ENCODE measurements at regions not wholly inside any gene's neighbourhood (a gene's known extent, or its start where the extent isn't known, plus 50 kb on each side); places are given as distances from the start of the nearest gene placed in this dataset.

DNA sequence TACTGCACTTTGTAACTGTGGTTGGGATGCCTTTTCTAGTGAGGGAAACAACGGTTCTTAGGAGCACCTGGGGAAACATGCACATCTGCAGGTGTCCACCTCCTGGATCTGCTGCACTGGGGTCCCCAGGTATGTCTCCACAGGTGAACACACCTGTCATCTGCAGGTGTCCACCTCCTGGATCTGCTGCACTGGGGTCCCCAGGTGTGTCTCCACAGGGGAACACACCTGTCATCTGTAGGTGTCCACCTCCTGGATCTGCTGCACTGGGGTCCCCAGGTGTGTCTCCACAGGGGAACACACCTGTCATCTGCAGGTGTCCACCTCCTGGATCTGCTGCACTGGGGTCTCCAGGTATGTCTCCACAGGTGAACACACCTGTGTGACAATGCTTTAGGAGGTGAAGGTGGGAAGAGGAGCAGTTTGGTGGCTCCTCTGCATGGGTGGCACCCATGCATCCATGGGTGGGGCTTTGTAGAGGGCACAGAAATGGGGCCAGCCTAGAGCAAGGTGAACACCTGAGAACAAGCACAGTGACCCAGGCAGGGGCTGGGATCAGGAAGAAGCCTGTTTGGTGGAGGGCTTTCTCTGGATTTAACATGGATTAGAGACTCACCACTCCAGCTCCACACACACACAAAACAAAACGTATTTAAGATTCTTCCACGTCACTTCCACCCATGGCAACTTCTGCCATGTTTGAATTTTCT lies 206.0 kb upstream of the CDH4 start:
- DNase-seq (ENCODE audit: low read depth in 2 of 2) = no peak

DNA sequence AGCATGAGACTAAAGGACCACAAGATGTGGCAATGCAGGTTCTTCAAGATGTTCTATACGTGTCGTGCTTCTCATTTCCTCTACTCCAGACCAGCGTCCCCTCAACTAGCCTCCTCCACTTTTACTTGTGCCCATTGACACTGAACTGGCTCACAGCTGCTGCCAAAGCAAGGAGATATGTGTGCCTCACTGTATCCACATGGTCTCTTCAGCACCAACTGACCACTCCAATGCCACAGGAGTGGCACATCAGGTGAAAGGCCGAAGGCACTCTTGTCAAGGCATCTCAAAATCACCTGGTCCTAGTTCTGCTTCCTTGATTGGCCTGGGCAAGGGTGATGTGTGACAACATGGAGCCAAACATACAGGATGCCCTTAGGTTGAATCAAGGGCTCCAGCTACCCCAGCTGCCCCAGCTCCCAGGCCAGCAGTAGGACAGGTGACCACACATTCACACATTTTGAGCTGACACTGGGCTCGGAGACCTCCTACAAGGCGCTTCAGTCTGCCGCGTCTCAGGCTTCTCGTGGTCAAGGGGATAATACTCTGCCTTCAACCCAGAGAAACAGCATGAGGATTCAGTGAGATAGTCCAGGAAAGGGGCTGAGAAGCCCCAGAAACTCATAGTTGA lies 205.2 kb upstream of the CDH4 start:
- no peak for DNase-seq (ENCODE audit: low read depth in 2 of 2)

DNA sequence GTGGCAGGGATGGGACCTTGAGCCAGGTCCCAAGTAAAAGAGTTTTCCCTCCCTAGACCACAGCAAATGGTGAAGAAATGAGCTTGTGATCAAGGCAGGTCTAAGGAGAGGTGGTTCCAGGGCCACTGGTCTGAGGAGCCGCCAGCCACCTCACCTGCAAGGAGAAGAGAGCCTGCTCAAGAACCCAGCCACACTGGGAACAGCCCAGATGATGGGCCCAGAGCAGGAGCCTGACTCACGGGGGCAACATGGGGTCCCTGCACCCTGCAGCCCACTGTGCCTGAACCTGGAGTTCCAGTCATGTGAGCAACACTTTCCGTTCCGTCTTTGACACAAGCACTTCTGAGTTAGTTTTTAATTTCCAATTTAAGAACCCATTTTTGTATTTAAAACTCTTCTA lies 204.5 kb upstream of the CDH4 start:
- DNase-seq (ENCODE audit: low read depth in 2 of 2) = no peak

DNA sequence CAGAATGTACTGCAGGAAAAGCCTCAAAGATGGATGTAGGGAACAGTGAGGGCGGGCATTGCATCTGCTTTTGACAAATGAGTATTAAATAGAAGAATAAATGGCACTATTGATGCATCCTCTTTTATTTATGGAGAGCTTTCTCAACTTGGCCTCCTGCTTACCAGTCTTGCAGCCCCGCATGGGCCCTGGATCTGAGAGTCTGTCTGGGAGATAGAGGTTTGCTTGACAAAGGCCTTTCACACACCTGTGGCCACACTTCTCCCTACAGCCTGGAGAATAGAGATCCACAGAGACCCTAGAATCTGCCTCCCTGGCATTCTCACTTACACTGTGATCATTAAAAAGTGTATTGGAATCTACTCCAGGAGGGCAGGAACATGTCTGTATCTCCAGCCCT lies 203.8 kb upstream of the CDH4 start:
- no peak for DNase-seq (ENCODE audit: low read depth in 2 of 2)

DNA sequence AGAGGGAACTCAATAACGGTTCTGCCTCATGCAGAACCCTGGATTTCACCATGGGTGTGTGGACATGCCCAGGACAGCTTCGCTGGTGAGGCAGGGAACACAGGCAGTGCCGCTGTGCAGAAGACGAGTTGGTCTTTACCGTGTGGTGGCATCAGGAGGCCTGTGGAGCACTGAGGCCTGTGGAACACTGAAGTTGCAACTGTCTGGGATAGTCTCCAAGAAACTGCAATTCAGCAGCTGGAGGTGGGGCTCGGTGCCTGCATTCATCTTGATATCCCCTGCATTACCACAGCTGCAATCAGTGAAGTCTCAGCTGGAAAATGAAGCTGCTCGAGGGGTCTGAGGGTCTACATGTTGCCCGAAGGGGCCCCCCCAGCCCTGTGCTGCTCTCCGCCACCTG lies 202.4 kb upstream of the CDH4 start:
- no peak for DNase-seq (ENCODE audit: low read depth in 2 of 2)

DNA sequence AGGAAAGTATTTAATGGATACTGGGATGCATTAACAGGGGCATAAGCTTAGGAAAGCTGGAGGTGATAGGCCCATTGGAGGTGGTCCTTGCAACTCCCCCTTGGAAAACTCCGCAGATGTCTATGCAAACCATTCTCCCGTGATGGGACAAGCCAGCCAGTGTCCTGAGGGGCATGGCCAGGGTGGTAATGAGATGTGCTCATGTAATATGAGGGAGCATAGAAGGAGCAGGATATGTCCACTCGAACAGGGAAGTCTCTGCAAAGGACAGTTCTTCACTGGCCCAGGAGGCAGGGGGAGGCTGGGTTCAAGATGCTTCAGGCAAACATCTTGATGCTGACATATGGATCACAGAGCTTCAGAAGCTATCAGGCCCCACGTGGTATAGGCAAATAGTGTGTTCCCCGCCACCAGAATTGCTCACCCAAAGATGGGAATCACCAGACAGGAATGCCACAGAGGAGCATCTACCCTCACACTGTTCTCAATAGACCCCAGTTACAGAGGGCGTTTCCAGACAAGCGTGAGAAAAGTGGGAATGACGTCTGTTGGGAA lies 201.6 kb upstream of the CDH4 start:
- no peak for DNase-seq (ENCODE audit: low read depth in 2 of 2)

DNA sequence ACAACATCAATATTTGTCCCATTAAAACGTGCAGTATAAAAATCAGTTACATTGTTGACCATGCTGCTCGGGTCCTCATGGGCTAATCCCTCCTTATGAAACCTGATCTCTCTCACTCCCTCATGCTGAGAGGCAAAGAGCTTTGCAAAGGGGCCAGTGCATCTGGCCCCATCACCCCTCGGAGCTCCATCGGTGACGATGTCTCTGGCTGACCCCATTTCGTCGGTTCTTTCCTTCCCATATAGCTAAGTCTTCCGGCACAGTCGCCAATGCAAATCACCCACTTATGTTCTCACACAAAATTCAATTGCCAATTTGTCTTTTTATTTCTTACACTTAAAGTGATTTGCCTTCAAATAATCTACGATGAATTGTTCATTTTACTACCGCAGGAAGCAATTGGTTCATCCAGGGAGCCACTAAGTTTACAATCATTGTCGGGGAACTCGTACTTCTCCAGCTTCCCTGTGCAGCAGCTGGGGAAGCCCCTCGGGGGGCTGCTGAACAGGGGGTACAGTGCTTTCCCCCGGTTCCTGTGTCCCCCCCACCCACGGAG lies 199.8 kb upstream of the CDH4 start:
- DNase-seq (ENCODE audit: low read depth in 2 of 2) = no peak

GRCh38 chr20:61052776-61053442 lies 199.2 kb upstream of the CDH4 start:
- no peak for DNase-seq (ENCODE audit: low read depth in 2 of 2)

DNA sequence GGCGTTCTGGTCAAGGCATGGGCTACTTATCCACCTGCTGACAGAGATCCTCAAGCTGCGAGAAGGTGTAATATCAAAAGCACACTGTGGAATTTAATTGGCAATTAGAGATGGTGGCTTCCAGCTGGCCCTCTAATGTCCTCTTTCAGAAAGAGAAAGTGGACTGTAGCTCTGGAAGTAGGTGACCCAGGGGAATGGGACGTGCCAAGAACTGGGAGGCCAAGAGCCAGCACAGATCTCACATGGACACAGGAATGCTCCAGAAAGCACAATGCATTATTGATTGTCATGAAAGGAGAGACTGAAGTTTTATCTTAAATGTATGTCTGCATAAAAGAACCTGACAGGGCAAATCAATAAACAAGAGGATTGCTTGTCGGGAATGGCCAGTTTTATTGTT lies 198.6 kb upstream of the CDH4 start:
- no peak for DNase-seq (ENCODE audit: low read depth in 2 of 2)

DNA sequence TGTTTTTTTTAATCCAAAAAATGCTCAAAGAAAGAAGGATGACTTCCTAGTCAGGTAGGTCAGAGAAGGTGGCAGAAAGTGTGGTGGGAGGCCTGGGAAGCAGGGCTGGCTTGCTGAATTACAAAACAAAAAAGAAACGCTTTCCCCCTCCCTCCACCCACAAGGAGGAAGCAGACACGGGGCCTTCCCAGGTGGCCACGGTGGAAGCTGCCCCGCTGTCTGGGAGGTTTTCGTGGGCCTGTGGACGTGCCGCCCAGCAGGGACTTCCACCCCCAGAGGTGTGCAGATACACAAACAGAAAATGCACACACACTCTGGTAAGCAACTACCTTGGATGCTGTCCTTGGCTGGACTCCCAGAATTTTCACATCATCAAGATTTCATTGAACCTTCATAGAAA lies 198.2 kb upstream of the CDH4 start:
- DNase-seq (ENCODE audit: low read depth in 2 of 2) = no peak

DNA sequence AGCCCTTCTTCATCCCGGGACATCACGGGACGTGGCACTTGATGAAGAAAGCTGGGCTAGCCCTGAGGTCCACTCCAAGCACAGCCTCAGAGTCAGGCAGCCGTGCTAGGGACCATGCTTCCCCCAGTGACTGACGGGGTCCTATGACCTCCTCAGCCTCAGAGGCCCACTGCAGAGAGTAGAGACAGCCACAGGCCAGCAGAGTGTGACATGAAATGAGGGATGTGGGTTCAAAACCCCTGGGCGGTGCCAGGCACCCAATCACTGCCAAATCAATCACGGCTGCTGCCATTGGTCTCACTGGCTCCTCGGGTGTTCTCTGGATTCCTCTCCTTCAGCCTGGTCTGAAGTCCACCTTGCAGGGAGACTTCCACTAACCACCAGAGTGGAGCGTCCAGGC lies 197.7 kb upstream of the CDH4 start:
- DNase-seq (ENCODE audit: low read depth in 2 of 2) = no peak

DNA sequence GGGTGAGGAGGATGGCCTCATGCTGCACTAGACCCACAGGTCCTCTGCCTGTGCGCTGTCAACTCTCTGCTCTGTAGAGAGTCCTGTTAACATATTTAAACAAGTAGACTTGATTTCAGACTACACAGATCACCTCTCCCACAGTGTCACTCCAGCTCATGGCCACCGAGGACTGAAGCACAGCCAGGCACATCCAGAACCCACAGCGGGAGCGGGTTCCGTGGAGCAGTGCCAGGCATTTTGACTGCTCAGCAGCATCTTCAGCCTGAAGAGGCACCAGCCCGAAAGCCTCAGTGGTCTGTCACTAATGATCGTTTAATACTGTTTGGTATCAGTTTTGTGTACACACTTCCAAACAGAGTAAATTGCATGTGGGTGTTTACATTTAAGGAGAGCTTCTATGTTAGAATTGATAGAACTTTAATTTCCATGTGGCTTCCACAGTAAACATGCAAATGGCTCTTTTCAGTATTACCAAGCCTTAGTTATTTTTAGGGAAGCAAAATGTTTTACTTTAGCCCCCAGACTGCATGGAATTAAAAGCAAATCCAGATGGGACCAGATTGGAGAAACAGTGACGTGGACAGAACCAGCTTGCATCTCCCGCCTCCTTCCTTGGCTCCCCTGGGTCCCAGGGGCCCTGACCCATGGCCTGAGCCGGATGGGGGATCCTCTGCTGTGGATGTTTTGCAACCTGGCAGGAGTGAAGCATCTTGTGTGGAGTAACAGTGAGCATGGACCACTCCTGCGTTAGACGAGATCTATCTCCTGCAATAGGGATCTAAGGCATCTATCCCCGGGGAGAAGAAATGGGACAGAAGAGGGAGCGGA lies 196.7 kb upstream of the CDH4 start:
- DNase-seq (ENCODE audit: low read depth in 2 of 2) = no peak

DNA sequence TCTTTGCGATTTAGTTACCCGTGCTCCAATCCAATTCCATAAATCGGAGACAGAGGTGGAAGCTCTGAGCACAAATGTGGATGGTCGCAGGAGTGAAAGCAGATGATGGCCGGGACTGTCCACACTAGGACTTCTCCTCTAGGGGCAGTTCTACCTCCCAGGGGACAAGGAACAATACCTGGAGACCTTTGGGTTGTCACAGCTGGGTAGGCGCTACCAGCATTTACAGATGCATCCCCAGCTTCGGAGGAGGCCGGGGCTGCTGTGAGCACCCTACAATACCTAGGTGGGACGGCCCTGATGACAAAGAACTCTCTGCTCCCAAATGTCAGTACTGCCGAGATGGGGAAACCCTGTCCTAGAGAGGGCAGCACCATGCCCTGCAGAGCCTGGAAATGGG lies 195.9 kb upstream of the CDH4 start:
- no peak for DNase-seq (ENCODE audit: low read depth in 2 of 2)

- DNase-seq (ENCODE audit: low read depth in 2 of 2) = no peak
These were observed 195.2 kb upstream of the CDH4 start for GRCh38 chr20:61056627-61057442.

DNA sequence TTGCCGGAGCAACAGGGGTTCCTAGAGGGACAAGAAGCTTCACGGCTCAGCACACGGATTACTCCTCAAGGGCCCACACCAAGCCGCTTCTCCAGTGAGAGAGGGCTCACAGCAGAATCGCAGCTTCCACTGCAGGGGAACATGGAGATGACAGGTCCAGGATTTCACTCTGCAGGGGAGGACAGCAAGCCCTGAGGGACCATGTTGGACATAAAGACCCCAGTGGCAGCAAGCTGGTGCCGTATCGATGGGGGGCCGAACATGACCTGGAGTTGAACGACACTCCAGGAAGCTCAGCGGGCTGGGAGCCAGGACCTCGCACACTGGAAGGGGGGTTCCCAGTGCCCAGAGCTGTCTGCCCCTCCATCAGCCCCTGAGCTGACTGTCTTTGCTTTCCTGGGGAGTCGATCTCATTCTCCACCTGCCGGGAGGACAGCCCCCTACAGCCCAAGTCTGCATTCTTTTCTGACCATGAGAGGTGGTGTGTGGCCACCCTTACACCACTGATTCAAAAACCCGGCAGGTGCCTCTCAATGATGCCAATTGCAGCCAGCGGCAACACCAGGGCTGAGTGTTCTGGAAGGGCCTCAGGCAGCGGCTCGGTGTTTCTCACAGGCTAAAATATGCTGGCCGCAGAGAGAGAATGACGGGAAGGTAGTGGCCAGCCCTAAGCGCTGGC lies 194.5 kb upstream of the CDH4 start:
- no peak for DNase-seq (ENCODE audit: low read depth in 2 of 2)

DNA sequence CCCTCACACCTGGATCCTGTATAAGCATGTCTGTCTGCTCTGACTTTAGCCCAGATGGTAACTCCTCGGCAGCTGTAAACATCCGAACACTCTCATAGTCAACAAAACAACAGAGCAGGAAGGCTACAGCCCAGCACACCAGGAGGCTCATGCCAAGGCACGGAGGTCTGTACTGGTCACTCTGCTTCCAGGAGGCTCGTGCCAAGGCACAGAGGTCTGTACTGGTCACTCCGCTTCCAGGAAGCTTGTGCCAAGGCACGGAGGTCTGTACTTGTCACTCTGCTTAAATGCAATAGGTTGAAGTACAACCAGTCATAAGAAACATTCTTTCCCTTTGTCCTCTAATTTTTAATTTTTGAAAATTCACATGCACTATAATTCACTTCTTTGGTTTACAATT lies 190.1 kb upstream of the CDH4 start:
- no peak for DNase-seq (ENCODE audit: low read depth in 2 of 2)

GRCh38 chr20:61065853-61066252 lies 186.2 kb upstream of the CDH4 start:
- no peak for DNase-seq (ENCODE audit: low read depth in 2 of 2)

GRCh38 chr20:61066526-61066925 lies 185.5 kb upstream of the CDH4 start:
- DNase-seq (ENCODE audit: low read depth in 2 of 2) = no peak

DNA sequence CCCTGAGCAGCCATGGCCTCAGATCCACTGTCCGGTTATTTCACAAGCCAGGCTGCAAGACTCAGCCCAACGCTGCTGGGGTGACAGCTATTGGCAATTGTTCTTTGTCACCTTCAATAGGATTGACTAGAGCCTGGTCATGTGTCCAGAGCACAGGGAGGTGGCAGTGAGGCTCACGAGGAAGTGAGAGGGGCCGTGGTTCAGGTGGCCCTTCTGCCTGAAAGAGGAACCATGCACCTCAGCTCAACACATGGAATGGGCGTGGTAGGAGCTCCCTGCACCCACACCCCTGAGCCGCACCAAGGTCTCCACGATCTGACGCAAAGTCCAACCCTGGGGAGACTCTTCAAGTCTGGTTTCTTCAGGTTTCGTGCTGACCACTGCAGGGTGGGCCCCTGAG lies 184.8 kb upstream of the CDH4 start:
- no peak for DNase-seq (ENCODE audit: low read depth in 2 of 2)

- DNase-seq (ENCODE audit: low read depth in 2 of 2) = no peak
These were observed 179.7 kb upstream of the CDH4 start for GRCh38 chr20:61072398-61072797.
